ENCODE measurements at regions not wholly inside any gene's neighbourhood (a gene's known extent, or its start where the extent isn't known, plus 50 kb on each side); places are given as distances from the start of the nearest gene placed in this dataset.

- no peak for TF ChIP-seq ZBTB7A (IDR thresholded peaks at IDR 0.05; ENCODE audit: low read depth)
- no peak for TF ChIP-seq TCF12 (IDR thresholded peaks at IDR 0.05; ENCODE audit: low read depth)
- no peak for TF ChIP-seq EP300 (IDR thresholded peaks at IDR 0.05; ENCODE audit: borderline replicate concordance)
- no peak for TF ChIP-seq RAD21 (IDR thresholded peaks at IDR 0.05; ENCODE audit: low read depth)
- TF ChIP-seq USF1 (IDR thresholded peaks at IDR 0.05), result no peak
- TF ChIP-seq YY1 (IDR thresholded peaks at IDR 0.05; ENCODE audit: low read depth), result no peak
- TF ChIP-seq CREB1 (IDR thresholded peaks at IDR 0.05; ENCODE audit: low read depth), result no peak
- no peak for TF ChIP-seq FOXM1 (IDR thresholded peaks at IDR 0.05; ENCODE audit: borderline replicate concordance, low read depth)
- TF ChIP-seq NFIC (IDR thresholded peaks at IDR 0.05), result no peak
- no peak for TF ChIP-seq REST (IDR thresholded peaks at IDR 0.05; ENCODE audit: low read depth)
- no peak for TF ChIP-seq EGR1 (IDR thresholded peaks at IDR 0.05)
- no peak for TF ChIP-seq MAX (IDR thresholded peaks at IDR 0.05)
- no peak for TF ChIP-seq TAF1 (IDR thresholded peaks at IDR 0.05; ENCODE audit: low read depth)
- no peak for TF ChIP-seq CEBPB (IDR thresholded peaks at IDR 0.05)
Measured at GRCh38 chr1:13968361-13968760, 268.4 kb downstream of the PRDM2 start.

GRCh38 chr1:13970631-13971247, 270.8 kb downstream of the PRDM2 start:
- no peak for TF ChIP-seq MAX (IDR thresholded peaks at IDR 0.05)
- no peak for TF ChIP-seq EP300 (IDR thresholded peaks at IDR 0.05; ENCODE audit: borderline replicate concordance)
- no peak for TF ChIP-seq REST (IDR thresholded peaks at IDR 0.05; ENCODE audit: low read depth)
- TF ChIP-seq RAD21 (IDR thresholded peaks at IDR 0.05; ENCODE audit: low read depth), result no peak
- no peak for TF ChIP-seq ZBTB7A (IDR thresholded peaks at IDR 0.05; ENCODE audit: low read depth)
- no peak for TF ChIP-seq CREB1 (IDR thresholded peaks at IDR 0.05; ENCODE audit: low read depth)
- no peak for TF ChIP-seq EGR1 (IDR thresholded peaks at IDR 0.05)
- no peak for TF ChIP-seq USF1 (IDR thresholded peaks at IDR 0.05)
- TF ChIP-seq NFIC (IDR thresholded peaks at IDR 0.05), result no peak
- TF ChIP-seq TEAD4 (IDR thresholded peaks at IDR 0.05), result no peak
- TF ChIP-seq FOXM1 (IDR thresholded peaks at IDR 0.05; ENCODE audit: borderline replicate concordance, low read depth), result no peak
- no peak for TF ChIP-seq TCF12 (IDR thresholded peaks at IDR 0.05; ENCODE audit: low read depth)
- TF ChIP-seq YY1 (IDR thresholded peaks at IDR 0.05; ENCODE audit: low read depth), result no peak

- no peak for TF ChIP-seq ZBTB7A (IDR thresholded peaks at IDR 0.05; ENCODE audit: low read depth)
- TF ChIP-seq REST (IDR thresholded peaks at IDR 0.05; ENCODE audit: low read depth), result no peak
- no peak for TF ChIP-seq YY1 (IDR thresholded peaks at IDR 0.05; ENCODE audit: low read depth)
- TF ChIP-seq EGR1 (IDR thresholded peaks at IDR 0.05), result no peak
- no peak for TF ChIP-seq CREB1 (IDR thresholded peaks at IDR 0.05; ENCODE audit: low read depth)
- TF ChIP-seq NFIC (IDR thresholded peaks at IDR 0.05), result no peak
- TF ChIP-seq EP300 (IDR thresholded peaks at IDR 0.05; ENCODE audit: borderline replicate concordance), result no peak
- no peak for TF ChIP-seq FOXM1 (IDR thresholded peaks at IDR 0.05; ENCODE audit: borderline replicate concordance, low read depth)
- no peak for TF ChIP-seq MAX (IDR thresholded peaks at IDR 0.05)
- TF ChIP-seq USF1 (IDR thresholded peaks at IDR 0.05), result no peak
- TF ChIP-seq TAF1 (IDR thresholded peaks at IDR 0.05; ENCODE audit: low read depth), result no peak
Measured at GRCh38 chr1:13976485-13976884, 276.5 kb downstream of the PRDM2 start.
